ENCODE measurements at regions not wholly inside any gene's neighbourhood (a gene's known extent, or its start where the extent isn't known, plus 50 kb on each side); places are given as distances from the start of the nearest gene placed in this dataset.

DNA sequence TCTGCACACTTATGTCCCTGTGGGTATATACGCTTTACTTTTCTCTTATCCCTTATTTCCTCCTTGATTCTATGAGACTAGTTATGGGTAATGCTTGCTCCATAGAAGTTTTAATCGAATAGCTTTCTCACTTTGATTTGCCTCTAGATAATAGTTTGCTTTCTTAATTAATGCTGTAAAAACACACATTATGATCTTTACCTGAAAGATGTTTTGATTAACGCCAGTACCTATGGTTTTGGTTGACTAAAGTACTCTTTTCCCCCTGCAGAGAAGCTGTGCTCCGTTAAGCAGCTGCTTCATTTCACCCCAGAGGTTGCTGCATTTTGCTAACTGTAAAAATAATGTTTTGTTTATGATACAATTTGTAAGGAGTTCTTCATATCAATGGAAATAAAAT is 362.3 kb downstream of the FLRT2 start:
- no peak for TF ChIP-seq CTCF (IDR thresholded peaks at IDR 0.05)
- Mint-ChIP-seq H3K27ac (no peak overlapping the region), H3K4me3 (no peak overlapping the region)

DNA sequence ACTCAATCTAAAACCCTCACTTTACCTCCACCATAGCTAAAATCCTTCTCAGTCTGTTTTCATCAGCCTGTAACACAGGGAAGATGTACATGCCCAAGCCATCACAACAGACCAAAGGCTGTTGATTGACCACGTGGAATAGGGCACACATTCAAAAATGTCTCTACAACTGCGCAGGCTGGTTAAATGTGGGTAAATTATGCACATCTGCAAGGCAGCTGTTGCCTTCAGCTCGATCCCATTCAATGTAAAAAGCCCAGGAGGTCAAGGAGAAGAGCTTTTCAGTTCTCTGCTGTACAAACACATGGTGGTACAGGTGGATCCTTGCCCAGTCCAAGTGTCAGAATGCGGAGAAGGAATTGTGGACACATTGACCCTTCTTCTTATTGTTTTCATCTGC is 354.0 kb downstream of the FLRT2 start:
- Mint-ChIP-seq H3K9me3 (peaks cover 5% of the 10 kb centered on the region), H3K27ac (no peak overlapping the region), H3K27me3 (ENCODE audit: low read depth, poor library complexity) (no peaks in the 10 kb centered on the region), H3K4me1 (peaks cover 12% of the 10 kb centered on the region), H3K4me3 (no peak overlapping the region), H3K36me3 (ENCODE audit: low read depth) (peaks cover 4% of the 10 kb centered on the region)
- no peak for DNase-seq
- no peak for TF ChIP-seq CTCF (IDR thresholded peaks at IDR 0.05)

More for the DNA sequence above, 362.3 kb downstream of the FLRT2 start:
- Mint-ChIP-seq H3K4me1 (no peaks in the 10 kb centered on the region), H3K27me3 (ENCODE audit: low read depth, poor library complexity) (no peaks in the 10 kb centered on the region), H3K36me3 (ENCODE audit: low read depth) (no peaks in the 10 kb centered on the region), H3K9me3 (peaks cover 3% of the 10 kb centered on the region)
- no peak for DNase-seq

GRCh38 chr14:85883101-85883500 is 353.2 kb downstream of the FLRT2 start:
- no peak overlapping the region for H3K27ac Mint-ChIP-seq
- no peaks in the 10 kb centered on the region for H3K27me3 Mint-ChIP-seq (ENCODE audit: low read depth, poor library complexity)
- DNase-seq: no peak
- TF ChIP-seq CTCF (IDR thresholded peaks at IDR 0.05): no peak
- peaks cover 5% of the 10 kb centered on the region for H3K9me3 Mint-ChIP-seq
- no peak overlapping the region for H3K4me3 Mint-ChIP-seq
- peaks cover 4% of the 10 kb centered on the region for H3K36me3 Mint-ChIP-seq (ENCODE audit: low read depth)
- peaks cover 12% of the 10 kb centered on the region for H3K4me1 Mint-ChIP-seq

DNA sequence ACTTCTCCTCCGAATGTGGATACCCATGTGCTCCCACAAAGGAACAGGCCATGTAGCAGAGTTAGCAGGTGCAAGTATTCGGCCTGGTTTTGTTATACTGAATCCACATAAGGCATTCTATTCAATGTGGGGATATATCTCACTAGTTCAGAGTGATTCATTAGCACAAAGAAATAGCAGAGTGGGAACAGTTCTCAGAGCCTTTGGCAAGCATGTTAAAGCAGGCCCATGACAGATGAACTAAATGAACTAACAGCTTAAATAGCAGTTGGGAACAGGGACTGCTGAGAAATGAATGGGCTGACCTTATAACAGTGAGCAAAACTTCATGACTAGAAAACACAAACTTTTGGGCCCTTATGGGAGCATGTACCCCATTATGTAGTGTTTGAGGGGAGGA is 352.0 kb downstream of the FLRT2 start:
- H3K4me1 Mint-ChIP-seq: peaks cover 12% of the 10 kb centered on the region
- H3K4me3 Mint-ChIP-seq: no peak overlapping the region
- H3K9me3 Mint-ChIP-seq: peaks cover 5% of the 10 kb centered on the region

DNA sequence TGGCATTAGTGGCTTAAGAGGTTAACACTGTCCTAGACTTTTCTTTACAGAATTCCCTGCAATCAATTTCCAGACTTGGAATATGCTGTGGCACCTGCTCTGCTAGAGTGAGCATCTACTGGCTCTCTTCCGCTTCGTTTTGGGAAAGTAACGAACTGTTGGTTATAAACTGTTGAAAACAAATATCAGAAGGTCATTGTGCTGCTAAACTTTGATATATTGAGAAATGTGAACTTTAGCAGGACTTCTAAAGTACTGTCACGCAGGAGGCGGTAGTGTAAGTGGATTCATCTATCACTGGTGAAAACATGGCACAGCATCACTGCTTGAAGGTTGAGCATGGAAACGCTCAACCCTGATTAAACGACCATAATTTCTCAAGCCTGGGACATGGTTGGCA is 348.9 kb downstream of the FLRT2 start:
- H3K4me1 Mint-ChIP-seq: no peaks in the 10 kb centered on the region
- DNase-seq: no peak
- no peaks in the 10 kb centered on the region for H3K9me3 Mint-ChIP-seq
- TF ChIP-seq CTCF (IDR thresholded peaks at IDR 0.05): no peak
- H3K27ac Mint-ChIP-seq: no peak overlapping the region
- H3K4me3 Mint-ChIP-seq: no peak overlapping the region
- peaks cover 4% of the 10 kb centered on the region for H3K27me3 Mint-ChIP-seq (ENCODE audit: low read depth, poor library complexity)
- no peaks in the 10 kb centered on the region for H3K36me3 Mint-ChIP-seq (ENCODE audit: low read depth)

More for the DNA sequence above, 352.0 kb downstream of the FLRT2 start:
- Mint-ChIP-seq H3K27ac (no peak overlapping the region), H3K27me3 (ENCODE audit: low read depth, poor library complexity) (no peaks in the 10 kb centered on the region), H3K36me3 (ENCODE audit: low read depth) (peaks cover 4% of the 10 kb centered on the region)
- TF ChIP-seq CTCF (IDR thresholded peaks at IDR 0.05): no peak
- no peak for DNase-seq

DNA sequence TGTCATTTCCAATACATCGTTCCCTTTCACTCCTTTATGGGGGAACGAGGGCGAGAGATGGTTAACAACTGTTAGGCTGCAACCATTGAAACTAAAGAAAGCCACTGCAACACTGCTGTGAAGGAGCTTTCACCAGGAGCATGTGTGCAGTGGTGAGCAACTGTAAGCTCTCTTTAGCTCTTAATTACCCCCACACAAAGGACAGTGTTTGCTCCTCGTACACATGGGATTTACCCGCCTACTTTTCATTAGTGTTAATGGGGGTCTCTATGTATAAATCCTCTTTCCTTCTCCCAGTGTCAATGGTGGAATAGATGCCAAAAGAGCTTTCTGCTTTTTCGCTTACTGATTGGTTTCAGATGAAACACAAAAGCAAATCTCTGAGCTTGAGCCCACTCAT is 343.1 kb downstream of the FLRT2 start:
- no peak for DNase-seq
- Mint-ChIP-seq H3K9me3 (no peaks in the 10 kb centered on the region), H3K27me3 (ENCODE audit: low read depth, poor library complexity) (peaks cover 4% of the 10 kb centered on the region), H3K4me3 (no peak overlapping the region), H3K36me3 (ENCODE audit: low read depth) (no peaks in the 10 kb centered on the region), H3K4me1 (no peaks in the 10 kb centered on the region), H3K27ac (no peak overlapping the region)
- TF ChIP-seq CTCF (IDR thresholded peaks at IDR 0.05): no peak

All from nephron progenitor cell (in vitro differentiated cells).